ENCODE measurements at regions not wholly inside any gene's neighbourhood (a gene's known extent, or its start where the extent isn't known, plus 50 kb on each side); places are given as distances from the start of the nearest gene placed in this dataset.

DNA sequence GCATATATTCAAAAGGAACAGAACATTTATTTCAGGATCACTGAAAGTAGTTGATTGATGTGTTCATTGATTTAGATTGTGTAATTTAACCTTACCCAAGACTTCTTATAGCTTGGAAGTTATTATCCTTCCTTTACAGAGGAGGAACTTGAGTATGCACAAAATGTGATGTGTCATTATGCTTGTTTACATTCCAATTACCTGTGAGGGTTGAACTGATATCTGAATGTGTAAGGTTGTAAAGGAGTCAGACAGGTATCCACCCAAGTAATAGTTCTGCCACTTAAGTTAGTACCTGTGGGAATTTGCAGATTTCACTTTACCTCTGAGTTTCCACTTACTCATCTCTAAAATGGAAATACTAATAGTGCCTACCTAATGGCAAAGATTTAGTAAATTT, 668.2 kb downstream of the DOK5 start:
- TF ChIP-seq POLR2A (IDR thresholded peaks at IDR 0.05) (no peak), CTCF (IDR thresholded peaks at IDR 0.05) (no peak)

Measured in prostate gland (tissue), 2 donors.